CD4-positive, alpha-beta T cell treated with Interleukin-17A for 1 hour (primary cell): ENCODE measurements at regions not wholly inside any gene's neighbourhood (a gene's known extent, or its start where the extent isn't known, plus 50 kb on each side); places are given as distances from the start of the nearest gene placed in this dataset.
"Not testable (repeated sequence)": the region's sequence is repeated elsewhere in the genome, so short reads cannot be mapped to it uniquely, and the experiment has no call there.

Experiments used
- DNase-seq: peaks from one replicate; pipeline ENCODE4 v3.0.0-alpha.2; 2020

- no peak for DNase-seq
Measured at GRCh38 chr1:188672153-188672552, 1805.5 kb downstream of the BRINP3 start.

GRCh38 chr1:188689542-188689941 lies 1788.1 kb downstream of the BRINP3 start:
- DNase-seq, result no peak

GRCh38 chr1:188700116-188700515 lies 1777.5 kb downstream of the BRINP3 start:
- DNase-seq, result no peak

GRCh38 chr1:188706742-188707141 lies 1770.9 kb downstream of the BRINP3 start:
- DNase-seq, result no peak

- no peak for DNase-seq
Measured at GRCh38 chr1:188708795-188709535, 1768.7 kb downstream of the BRINP3 start.

- DNase-seq, result no peak
Measured at GRCh38 chr1:188715566-188715965, 1762.1 kb downstream of the BRINP3 start.

GRCh38 chr1:188719735-188720134 lies 1757.9 kb downstream of the BRINP3 start:
- DNase-seq, result no peak

- DNase-seq, result no peak
Measured at GRCh38 chr1:188723332-188724020, 1754.2 kb downstream of the BRINP3 start.

- DNase-seq, result no peak
Measured at GRCh38 chr1:188729039-188729438, 1748.6 kb downstream of the BRINP3 start.

- DNase-seq, result no peak
Measured at GRCh38 chr1:188735567-188735966, 1742.1 kb downstream of the BRINP3 start.

GRCh38 chr1:188749275-188749674 lies 1728.4 kb downstream of the BRINP3 start:
- not testable (repeated sequence) for DNase-seq

- DNase-seq, result not testable (repeated sequence)
Measured at GRCh38 chr1:188752027-188752426, 1725.6 kb downstream of the BRINP3 start.

- not testable (repeated sequence) for DNase-seq
Measured at GRCh38 chr1:188757747-188758146, 1719.9 kb downstream of the BRINP3 start.

- no peak for DNase-seq
Measured at GRCh38 chr1:188761226-188761625, 1716.4 kb downstream of the BRINP3 start.

- DNase-seq, result no peak
Measured at GRCh38 chr1:188762166-188762743, 1715.4 kb downstream of the BRINP3 start.

- DNase-seq, result no peak
Measured at GRCh38 chr1:188763541-188763940, 1714.1 kb downstream of the BRINP3 start.

GRCh38 chr1:188769181-188769580 lies 1708.5 kb downstream of the BRINP3 start:
- DNase-seq, result no peak

GRCh38 chr1:188769936-188770335 lies 1707.7 kb downstream of the BRINP3 start:
- DNase-seq, result no peak

- no peak for DNase-seq
Measured at GRCh38 chr1:188778578-188778977, 1699.1 kb downstream of the BRINP3 start.

GRCh38 chr1:188782220-188782841 lies 1695.3 kb downstream of the BRINP3 start:
- no peak for DNase-seq

- DNase-seq, result no peak
Measured at GRCh38 chr1:188794969-188795368, 1682.7 kb downstream of the BRINP3 start.

GRCh38 chr1:188812153-188812552 lies 1665.5 kb downstream of the BRINP3 start:
- DNase-seq, result not testable (repeated sequence)

GRCh38 chr1:188812836-188813573 lies 1664.7 kb downstream of the BRINP3 start:
- DNase-seq, result not testable (repeated sequence)
